ENCODE measurements at regions not wholly inside any gene's neighbourhood (a gene's known extent, or its start where the extent isn't known, plus 50 kb on each side); places are given as distances from the start of the nearest gene placed in this dataset.

GRCh38 chrX:101732870-101733269, 73.2 kb upstream of the ARMCX2 start:
- TF ChIP-seq CTCF (IDR thresholded peaks at IDR 0.05; ENCODE audit: poor library complexity, severe bottlenecking) (no peak), SMC3 (conservative IDR thresholded peaks at IDR 0.05; ENCODE audit: poor library complexity) (no peak), EP300 (conservative IDR thresholded peaks at IDR 0.05; ENCODE audit: poor library complexity, severe bottlenecking) (no peak), TAF1 (IDR thresholded peaks at IDR 0.05; ENCODE audit: low read depth) (no peak), POLR2AphosphoS5 (IDR thresholded peaks at IDR 0.05) (no peak), EZH2 (IDR thresholded peaks at IDR 0.05; ENCODE audit: borderline replicate concordance, insufficient read depth, low read length, poor library complexity, severe bottlenecking) (no peak), RAD21 (conservative IDR thresholded peaks at IDR 0.05) (no peak), REST (IDR thresholded peaks at IDR 0.05; ENCODE audit: borderline replicate concordance) (no peak)
